ENCODE measurements at regions not wholly inside any gene's neighbourhood (a gene's known extent, or its start where the extent isn't known, plus 50 kb on each side); places are given as distances from the start of the nearest gene placed in this dataset.

- H3K9me3 ChIP-seq (ENCODE audit: low read depth, low read length) = no peaks in the 10 kb centered on the region
- no peak overlapping the region for H3K9ac ChIP-seq (ENCODE audit: insufficient read length)
- no peak for DNase-seq (ENCODE audit: low read depth, low spot score)
- no peak overlapping the region for H3K27ac ChIP-seq
- no peak for TF ChIP-seq POLR2AphosphoS5 (IDR thresholded peaks at IDR 0.05; ENCODE audit: borderline replicate concordance, low read depth, low read length)
- TF ChIP-seq EZH2 (IDR thresholded peaks at IDR 0.05) = no peak
- no peak for TF ChIP-seq FOXP2 (optimal IDR thresholded peaks at IDR 0.05; ENCODE audit: control extremely low read depth, extremely low read length, insufficient read depth)
- H3K36me3 ChIP-seq (ENCODE audit: insufficient read depth, low read length) = no peaks in the 10 kb centered on the region
- H3K4me3 ChIP-seq = no peak overlapping the region
Observed at GRCh38 chr15:77537006-77537405, 95.7 kb downstream of the LINGO1 start.

- no peak for DNase-seq (ENCODE audit: low read depth, low spot score)
Observed at GRCh38 chr15:77535845-77536244, 96.9 kb downstream of the LINGO1 start.

More at GRCh38 chr15:77535845-77536244, 96.9 kb downstream of the LINGO1 start:
- TF ChIP-seq FOXP2 (optimal IDR thresholded peaks at IDR 0.05; ENCODE audit: control extremely low read depth, extremely low read length, insufficient read depth) = no peak
- no peak for TF ChIP-seq POLR2AphosphoS5 (IDR thresholded peaks at IDR 0.05; ENCODE audit: borderline replicate concordance, low read depth, low read length)
- TF ChIP-seq EZH2 (IDR thresholded peaks at IDR 0.05) = no peak
- no peaks in the 10 kb centered on the region for H3K9me3 ChIP-seq (ENCODE audit: low read depth, low read length)
- H3K4me3 ChIP-seq = no peak overlapping the region
- no peak overlapping the region for H3K27ac ChIP-seq
- no peak overlapping the region for H3K9ac ChIP-seq (ENCODE audit: insufficient read length)
- no peaks in the 10 kb centered on the region for H3K36me3 ChIP-seq (ENCODE audit: insufficient read depth, low read length)
